Prostate gland (tissue), 2 donors: ENCODE measurements at regions not wholly inside any gene's neighbourhood (a gene's known extent, or its start where the extent isn't known, plus 50 kb on each side); places are given as distances from the start of the nearest gene placed in this dataset.
"Not testable (repeated sequence)": the region's sequence is repeated elsewhere in the genome, so short reads cannot be mapped to it uniquely, and the experiment has no call there.

Experiments used
- DNase-seq: peaks from one replicate; pipeline ENCODE4 v3.0.0-alpha.2; 2019; ENCODE audit warnings: low spot score
- H3K27ac ChIP-seq, 2 donors: fragments of 200-600 bp; sonication (generic); 2 replicates each; pipeline ENCODE4 v1.5.1; 2017 to 2019
- H3K27me3 ChIP-seq: fragments of 200-600 bp; sonication (generic); replicated peaks from 2 replicates; pipeline ENCODE4 v1.5.1; 2019; ENCODE audit not compliant: insufficient read depth
- H3K36me3 ChIP-seq, 2 donors: fragments of 200-600 bp; sonication (generic); 1 replicate in 1 of 2; 2 replicates in 1 of 2; pipeline versions ENCODE4 v1.5.1 to v1.8.1; 2017 to 2019
- H3K4me1 ChIP-seq: fragments of 200-600 bp; sonication (generic); replicated peaks from 2 replicates; pipeline ENCODE4 v1.5.1; 2019
- H3K4me3 ChIP-seq, 2 donors: fragments of 200-600 bp; sonication (generic); 2 replicates each; pipeline ENCODE4 v1.5.1; 2017 to 2019
- H3K9me3 ChIP-seq: fragments of 200-600 bp; sonication (generic); 2 replicates; pipeline ENCODE4 v1.5.1; 2017
- POLR2A ChIP-seq: fragments of 450-650 bp; IDR thresholded peaks from one replicate; pipeline ENCODE4 v1.6.1; 2016; ENCODE audit warnings: antibody characterized with exemption, mild to moderate bottlenecking
- POLR2AphosphoS5 ChIP-seq: sonication (generic); formaldehyde crosslinking; IDR thresholded peaks from one replicate; pipeline ENCODE4 v1.6.1; 2017; ENCODE audit warnings: antibody characterized with exemption
- WGBS: methylation state at CpG from one replicate; pipeline ENCODE4 v1.1.5; 2018; 5-methylcytosine and 5-hydroxymethylcytosine counted together
- intact Hi-C: fragments of 100-400 bp; cut with DNase I; formaldehyde crosslinking; loops from one replicate; pipeline ENCODE4 v1.14.2; 2022
- TF ChIP-seq, protein P1 (sequence below), 4 experiments: fragments of 200-600 bp in 2 of 4; fragments of 450-650 bp in 2 of 4; sonication (generic) in 2 of 4; IDR thresholded peaks; 1 replicate in 3 of 4; 2 replicates in 1 of 4; pipeline ENCODE4 v1.5.1; 2016 to 2019; ENCODE audit warnings: antibody characterized with exemption in 4 of 4, mild to moderate bottlenecking in 2 of 4, moderate library complexity in 2 of 4

DNA sequence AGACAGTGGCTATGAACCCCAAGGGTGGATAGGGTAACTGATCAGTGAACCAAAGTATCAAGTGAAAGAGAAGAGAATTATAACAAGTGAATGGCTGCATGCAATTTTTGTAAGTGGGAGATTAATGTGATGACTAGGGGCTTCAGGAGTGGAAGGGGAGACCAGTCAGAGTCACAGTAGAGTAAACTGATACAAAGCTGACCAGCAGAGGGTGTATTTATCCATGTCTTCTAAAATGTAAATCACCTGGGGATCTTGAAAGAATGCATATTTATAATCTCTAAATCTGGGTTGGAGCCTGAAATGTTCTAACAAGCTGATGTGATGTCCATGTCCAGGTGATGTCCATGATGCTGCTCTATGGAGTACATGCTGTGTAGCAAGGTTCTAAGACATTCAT is 1351.3 kb upstream of the CHAC2 start:
- TF ChIP-seq, protein P1, sequence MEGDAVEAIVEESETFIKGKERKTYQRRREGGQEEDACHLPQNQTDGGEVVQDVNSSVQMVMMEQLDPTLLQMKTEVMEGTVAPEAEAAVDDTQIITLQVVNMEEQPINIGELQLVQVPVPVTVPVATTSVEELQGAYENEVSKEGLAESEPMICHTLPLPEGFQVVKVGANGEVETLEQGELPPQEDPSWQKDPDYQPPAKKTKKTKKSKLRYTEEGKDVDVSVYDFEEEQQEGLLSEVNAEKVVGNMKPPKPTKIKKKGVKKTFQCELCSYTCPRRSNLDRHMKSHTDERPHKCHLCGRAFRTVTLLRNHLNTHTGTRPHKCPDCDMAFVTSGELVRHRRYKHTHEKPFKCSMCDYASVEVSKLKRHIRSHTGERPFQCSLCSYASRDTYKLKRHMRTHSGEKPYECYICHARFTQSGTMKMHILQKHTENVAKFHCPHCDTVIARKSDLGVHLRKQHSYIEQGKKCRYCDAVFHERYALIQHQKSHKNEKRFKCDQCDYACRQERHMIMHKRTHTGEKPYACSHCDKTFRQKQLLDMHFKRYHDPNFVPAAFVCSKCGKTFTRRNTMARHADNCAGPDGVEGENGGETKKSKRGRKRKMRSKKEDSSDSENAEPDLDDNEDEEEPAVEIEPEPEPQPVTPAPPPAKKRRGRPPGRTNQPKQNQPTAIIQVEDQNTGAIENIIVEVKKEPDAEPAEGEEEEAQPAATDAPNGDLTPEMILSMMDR (IDR thresholded peaks at IDR 0.05): no peak
- TF ChIP-seq POLR2AphosphoS5 (no peak), POLR2A (no peak)
- intact Hi-C loops: no loop called here
- no peak overlapping the region for H3K27ac ChIP-seq

DNA sequence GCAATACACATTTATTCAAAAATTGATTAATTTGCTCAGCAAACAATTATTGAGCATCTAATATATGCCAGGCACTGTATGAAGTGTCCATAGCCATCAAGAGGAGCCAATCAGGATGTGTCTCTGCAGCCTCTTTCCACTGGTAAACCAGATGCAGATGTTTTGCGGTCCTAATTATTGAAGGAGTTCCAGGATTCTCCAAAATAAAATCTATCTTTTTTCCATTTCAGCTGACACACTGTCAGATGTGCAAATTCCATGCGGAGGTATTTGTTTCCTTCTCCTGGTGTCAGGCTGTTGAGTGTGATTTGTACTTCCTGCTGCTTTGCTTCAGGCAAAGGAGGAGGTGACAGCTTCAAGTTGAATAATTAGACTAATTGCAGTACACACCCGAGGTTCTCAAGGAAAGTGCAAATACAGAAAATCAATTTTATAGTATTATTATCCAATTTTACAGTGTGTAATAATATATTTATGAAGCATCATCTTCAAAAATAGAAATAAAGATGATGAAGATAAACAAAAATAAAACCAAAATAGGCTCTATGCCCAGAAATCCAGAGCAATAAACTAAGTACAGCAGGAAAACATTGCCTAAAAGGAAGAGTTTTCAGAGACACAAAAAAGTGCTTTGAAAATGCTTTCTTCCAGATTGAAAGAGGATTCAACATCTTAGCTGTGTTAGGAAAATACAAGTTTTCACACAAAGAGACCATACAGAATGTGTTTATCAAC is 1352.9 kb upstream of the CHAC2 start:
- no peak for DNase-seq
- intact Hi-C loops: no loop called here
- H3K4me3 ChIP-seq: no peak overlapping the region
- no peak for TF ChIP-seq POLR2AphosphoS5
- no peak for TF ChIP-seq POLR2A
- TF ChIP-seq, protein P1 (IDR thresholded peaks at IDR 0.05): no peak
- WGBS: 36% methylated on average over 3 of the region's 3 CpGs
- H3K4me1 ChIP-seq: no peaks in the 10 kb centered on the region
- H3K27ac ChIP-seq: no peak overlapping the region
- H3K36me3 ChIP-seq: no peaks in the 10 kb centered on the region
- no peaks in the 10 kb centered on the region for H3K27me3 ChIP-seq
- H3K9me3 ChIP-seq: no peaks in the 10 kb centered on the region

More for the DNA sequence above, 1351.3 kb upstream of the CHAC2 start:
- Histone ChIP-seq H3K36me3 (no peaks in the 10 kb centered on the region), H3K4me1 (no peaks in the 10 kb centered on the region), H3K9me3 (no peaks in the 10 kb centered on the region), H3K4me3 (no peak overlapping the region), H3K27me3 (no peaks in the 10 kb centered on the region)
- DNase-seq: no peak

DNA sequence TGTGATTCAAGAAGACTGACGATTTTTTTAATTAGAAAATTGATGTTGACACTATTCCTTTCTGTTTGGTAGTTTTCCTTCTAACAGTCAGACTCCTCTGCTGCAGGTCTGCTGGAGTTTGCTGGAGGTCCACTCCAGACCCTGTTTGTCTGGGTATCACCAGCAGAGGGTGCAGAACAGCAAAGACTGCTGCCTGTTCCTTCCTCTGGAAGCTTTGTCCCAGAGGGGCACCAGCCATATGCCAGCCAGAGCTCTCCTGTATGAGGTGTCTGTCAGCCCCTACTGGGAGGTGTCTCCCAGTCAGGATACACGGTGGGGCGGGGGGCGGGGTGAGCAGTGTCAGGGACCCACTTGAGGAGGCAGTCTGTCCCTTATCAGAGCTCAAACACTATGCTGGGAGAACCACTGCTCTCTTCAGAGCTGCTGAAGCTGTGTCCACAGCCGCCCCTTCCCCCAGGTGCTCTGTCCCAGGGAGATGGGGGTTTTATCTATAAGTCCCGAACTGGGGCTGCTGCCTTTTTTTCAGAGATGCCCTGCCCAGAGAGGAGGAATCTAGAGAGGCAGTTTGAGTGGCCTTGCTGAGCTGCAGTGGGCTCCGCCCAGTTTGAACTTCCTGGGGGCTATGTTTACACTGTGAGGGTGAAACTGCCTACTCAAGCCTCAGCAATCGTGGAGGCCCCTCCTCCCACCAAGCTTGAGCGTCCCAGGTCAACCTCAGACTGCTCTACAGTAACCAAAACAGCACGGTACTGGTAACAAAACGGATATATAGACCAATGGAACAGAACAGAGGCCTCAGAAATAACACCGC is 1358.1 kb upstream of the CHAC2 start:
- DNase-seq, H3K4me1 ChIP-seq, H3K27ac ChIP-seq, H3K9me3 ChIP-seq, H3K36me3 ChIP-seq, H3K4me3 ChIP-seq, H3K27me3 ChIP-seq, intact Hi-C loops: not testable (repeated sequence)
- 83% methylated on average over 12 of the region's 12 CpGs for WGBS

DNA sequence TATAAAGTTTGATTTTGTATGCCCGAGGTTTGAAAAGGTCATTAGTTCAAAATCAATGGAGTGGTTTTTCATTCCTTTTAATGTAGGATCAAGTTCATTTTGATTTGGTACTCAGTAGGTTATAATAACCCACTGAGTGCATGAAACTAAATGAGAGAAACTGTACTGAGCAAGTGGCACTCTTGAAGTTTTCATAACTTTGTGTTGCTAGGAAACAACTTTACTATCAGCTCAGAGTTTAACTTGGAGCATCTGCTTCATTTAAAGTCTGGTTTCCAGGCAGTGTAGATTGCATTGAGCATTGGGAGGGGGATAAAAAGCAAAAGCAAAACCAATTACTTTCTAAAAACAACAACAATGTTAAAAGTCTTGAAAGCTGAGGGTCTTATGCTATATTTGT is 1361.6 kb upstream of the CHAC2 start:
- Histone ChIP-seq H3K9me3 (no peaks in the 10 kb centered on the region), H3K4me3 (no peak overlapping the region), H3K36me3 (no peaks in the 10 kb centered on the region), H3K27me3 (no peaks in the 10 kb centered on the region), H3K27ac (no peak overlapping the region), H3K4me1 (no peaks in the 10 kb centered on the region)
- TF ChIP-seq, protein P1 (IDR thresholded peaks at IDR 0.05): no peak
- TF ChIP-seq POLR2A: no peak
- no peak for TF ChIP-seq POLR2AphosphoS5
- DNase-seq: no peak
- intact Hi-C loops: no loop called here
- WGBS: 67% methylated on average over 1 of the region's 1 CpG

DNA sequence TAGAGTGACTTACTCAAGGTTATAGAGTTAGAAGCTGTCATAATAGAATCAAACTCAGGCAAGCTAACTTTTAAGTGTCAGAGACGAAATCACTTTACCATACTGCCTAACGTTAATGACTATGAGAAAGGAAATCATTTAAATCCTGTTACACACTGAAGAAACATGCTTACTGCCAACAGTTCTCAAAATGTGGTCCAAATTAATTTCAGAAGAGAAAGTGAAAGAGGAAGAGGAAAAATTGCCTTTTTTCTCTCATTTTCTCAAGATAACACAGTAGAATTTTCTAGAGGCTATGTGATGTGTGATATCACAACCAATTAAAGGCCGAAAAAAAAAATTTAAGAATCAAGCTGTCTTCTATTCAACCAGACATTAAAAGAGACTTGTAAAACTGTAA is 1362.7 kb upstream of the CHAC2 start:
- Histone ChIP-seq H3K4me3 (no peak overlapping the region), H3K27ac (no peak overlapping the region), H3K27me3 (no peaks in the 10 kb centered on the region), H3K4me1 (no peaks in the 10 kb centered on the region), H3K9me3 (no peaks in the 10 kb centered on the region), H3K36me3 (no peaks in the 10 kb centered on the region)
- intact Hi-C loops: no loop called here
- DNase-seq: no peak
- TF ChIP-seq POLR2A (no peak), POLR2AphosphoS5 (no peak)
- TF ChIP-seq, protein P1 (IDR thresholded peaks at IDR 0.05): no peak
- 73% methylated on average over 3 of the region's 3 CpGs for WGBS
